ENCODE measurements at regions not wholly inside any gene's neighbourhood (a gene's known extent, or its start where the extent isn't known, plus 50 kb on each side); places are given as distances from the start of the nearest gene placed in this dataset.

DNA sequence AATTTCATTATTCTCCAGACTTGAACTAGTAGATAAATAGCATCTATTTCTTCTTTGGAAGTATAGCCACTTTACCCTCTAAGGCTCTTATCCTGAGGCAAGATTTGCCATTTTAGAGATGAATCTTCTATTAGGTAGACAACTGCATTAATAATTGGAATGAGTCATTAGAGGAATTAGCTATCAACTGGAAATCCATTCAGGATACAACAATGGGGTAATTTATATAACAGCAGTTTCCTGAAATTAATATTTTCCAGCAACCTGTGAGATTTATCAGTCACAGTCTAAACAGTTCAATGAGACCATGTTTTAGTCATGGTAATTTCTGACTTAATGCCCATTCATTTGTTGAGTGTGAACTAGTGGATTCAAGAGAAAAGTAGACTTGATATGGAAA, 928.6 kb upstream of the MBL2 start:
- Histone ChIP-seq H3K4me3 (ENCODE audit: insufficient read depth, low read length, poor library complexity, severe bottlenecking) (no peak overlapping the region), H3K36me3 (ENCODE audit: low read length) (no peaks in the 10 kb centered on the region), H3F3A (ENCODE audit: insufficient read depth) (no peaks in the 10 kb centered on the region), H3K79me2 (ENCODE audit: insufficient read depth, low read length) (no peaks in the 10 kb centered on the region), H3K9ac (ENCODE audit: low read length) (no peak overlapping the region), H3K9me2 (replicated peaks; ENCODE audit: insufficient read depth, low read length) (no peaks in the 10 kb centered on the region), H3K27ac (ENCODE audit: low read depth, low read length) (no peak overlapping the region), H3K27me3 (ENCODE audit: low read length) (no peaks in the 10 kb centered on the region), H4K20me1 (ENCODE audit: low read depth, low read length) (no peaks in the 10 kb centered on the region), H3K4me2 (ENCODE audit: low read depth, low read length, poor library complexity, severe bottlenecking) (no peak overlapping the region), H3K9me3 (ENCODE audit: insufficient read depth, low read length) (no peaks in the 10 kb centered on the region), H2AFZ (ENCODE audit: low read depth, low read length, severe bottlenecking) (no peak overlapping the region)
- TF ChIP-seq, protein P1, sequence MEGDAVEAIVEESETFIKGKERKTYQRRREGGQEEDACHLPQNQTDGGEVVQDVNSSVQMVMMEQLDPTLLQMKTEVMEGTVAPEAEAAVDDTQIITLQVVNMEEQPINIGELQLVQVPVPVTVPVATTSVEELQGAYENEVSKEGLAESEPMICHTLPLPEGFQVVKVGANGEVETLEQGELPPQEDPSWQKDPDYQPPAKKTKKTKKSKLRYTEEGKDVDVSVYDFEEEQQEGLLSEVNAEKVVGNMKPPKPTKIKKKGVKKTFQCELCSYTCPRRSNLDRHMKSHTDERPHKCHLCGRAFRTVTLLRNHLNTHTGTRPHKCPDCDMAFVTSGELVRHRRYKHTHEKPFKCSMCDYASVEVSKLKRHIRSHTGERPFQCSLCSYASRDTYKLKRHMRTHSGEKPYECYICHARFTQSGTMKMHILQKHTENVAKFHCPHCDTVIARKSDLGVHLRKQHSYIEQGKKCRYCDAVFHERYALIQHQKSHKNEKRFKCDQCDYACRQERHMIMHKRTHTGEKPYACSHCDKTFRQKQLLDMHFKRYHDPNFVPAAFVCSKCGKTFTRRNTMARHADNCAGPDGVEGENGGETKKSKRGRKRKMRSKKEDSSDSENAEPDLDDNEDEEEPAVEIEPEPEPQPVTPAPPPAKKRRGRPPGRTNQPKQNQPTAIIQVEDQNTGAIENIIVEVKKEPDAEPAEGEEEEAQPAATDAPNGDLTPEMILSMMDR (IDR thresholded peaks at IDR 0.05; ENCODE audit: insufficient read depth, low read length, poor library complexity, severe bottlenecking): no peak
- TF ChIP-seq EZH2phosphoT487 (conservative IDR thresholded peaks at IDR 0.05; ENCODE audit: low read length): no peak

DNA sequence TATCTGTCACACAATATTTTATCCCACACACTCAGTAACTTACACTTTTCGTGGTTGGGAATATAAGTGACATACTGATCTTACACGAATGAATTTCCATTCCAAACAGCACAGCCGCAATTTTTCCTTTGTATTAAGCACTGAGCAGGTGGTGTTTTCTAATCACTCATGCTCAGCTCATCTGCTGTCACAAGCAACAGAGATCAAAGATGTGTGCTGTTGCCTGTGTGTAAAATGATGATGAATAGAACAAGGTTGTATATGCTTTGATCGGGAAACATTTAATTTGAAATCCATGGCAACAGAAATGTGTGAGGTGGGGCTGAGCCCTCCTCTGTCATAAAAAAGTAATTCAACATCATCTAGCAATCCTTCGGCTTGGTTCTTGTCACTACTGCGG, 927.7 kb upstream of the MBL2 start:
- H3K4me2 ChIP-seq (ENCODE audit: low read depth, low read length, poor library complexity, severe bottlenecking): no peak overlapping the region
- H3K79me2 ChIP-seq (ENCODE audit: insufficient read depth, low read length): no peaks in the 10 kb centered on the region
- H3K9me2 ChIP-seq (replicated peaks; ENCODE audit: insufficient read depth, low read length): no peaks in the 10 kb centered on the region
- H3K27ac ChIP-seq (ENCODE audit: low read depth, low read length): no peak overlapping the region
- H3K9ac ChIP-seq (ENCODE audit: low read length): no peak overlapping the region
- H4K20me1 ChIP-seq (ENCODE audit: low read depth, low read length): no peaks in the 10 kb centered on the region
- H3F3A ChIP-seq (ENCODE audit: insufficient read depth): no peaks in the 10 kb centered on the region
- H3K27me3 ChIP-seq (ENCODE audit: low read length): no peaks in the 10 kb centered on the region
- H3K9me3 ChIP-seq (ENCODE audit: insufficient read depth, low read length): no peaks in the 10 kb centered on the region
- TF ChIP-seq EZH2phosphoT487 (conservative IDR thresholded peaks at IDR 0.05; ENCODE audit: low read length): no peak
- TF ChIP-seq, protein P1 (IDR thresholded peaks at IDR 0.05; ENCODE audit: insufficient read depth, low read length, poor library complexity, severe bottlenecking): no peak
- H2AFZ ChIP-seq (ENCODE audit: low read depth, low read length, severe bottlenecking): no peak overlapping the region
- no peak overlapping the region for H3K4me3 ChIP-seq (ENCODE audit: insufficient read depth, low read length, poor library complexity, severe bottlenecking)
- no peaks in the 10 kb centered on the region for H3K36me3 ChIP-seq (ENCODE audit: low read length)

DNA sequence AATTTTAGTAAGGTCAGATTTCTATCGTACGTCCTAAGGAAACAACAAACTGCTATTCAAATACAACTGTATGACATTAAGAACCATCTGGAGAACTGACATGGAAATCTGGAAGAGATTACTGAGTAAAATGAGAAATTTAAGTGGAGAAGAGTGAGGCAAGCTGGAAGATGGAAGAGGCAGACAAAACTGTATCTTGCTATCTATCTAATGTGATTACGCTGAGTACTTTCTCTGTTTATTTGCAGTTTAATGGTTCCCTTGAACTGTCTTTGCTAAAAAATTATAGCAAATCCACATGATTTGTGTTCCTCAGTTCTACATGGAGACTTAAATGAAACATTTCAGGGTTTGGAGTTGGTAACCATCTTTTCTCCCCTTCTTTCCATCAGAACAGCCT, 927.1 kb upstream of the MBL2 start:
- Histone ChIP-seq H3K79me2 (ENCODE audit: insufficient read depth, low read length) (no peaks in the 10 kb centered on the region), H3K27me3 (ENCODE audit: low read length) (no peaks in the 10 kb centered on the region), H2AFZ (ENCODE audit: low read depth, low read length, severe bottlenecking) (no peak overlapping the region), H3K36me3 (ENCODE audit: low read length) (no peaks in the 10 kb centered on the region), H3K4me2 (ENCODE audit: low read depth, low read length, poor library complexity, severe bottlenecking) (no peak overlapping the region), H3K9ac (ENCODE audit: low read length) (no peak overlapping the region), H3K9me2 (replicated peaks; ENCODE audit: insufficient read depth, low read length) (no peaks in the 10 kb centered on the region), H3K4me3 (ENCODE audit: insufficient read depth, low read length, poor library complexity, severe bottlenecking) (no peak overlapping the region), H3K9me3 (ENCODE audit: insufficient read depth, low read length) (no peaks in the 10 kb centered on the region), H4K20me1 (ENCODE audit: low read depth, low read length) (no peaks in the 10 kb centered on the region), H3F3A (ENCODE audit: insufficient read depth) (no peaks in the 10 kb centered on the region), H3K27ac (ENCODE audit: low read depth, low read length) (no peak overlapping the region)
- TF ChIP-seq EZH2phosphoT487 (conservative IDR thresholded peaks at IDR 0.05; ENCODE audit: low read length): no peak
- TF ChIP-seq, protein P1 (IDR thresholded peaks at IDR 0.05; ENCODE audit: insufficient read depth, low read length, poor library complexity, severe bottlenecking): no peak

DNA sequence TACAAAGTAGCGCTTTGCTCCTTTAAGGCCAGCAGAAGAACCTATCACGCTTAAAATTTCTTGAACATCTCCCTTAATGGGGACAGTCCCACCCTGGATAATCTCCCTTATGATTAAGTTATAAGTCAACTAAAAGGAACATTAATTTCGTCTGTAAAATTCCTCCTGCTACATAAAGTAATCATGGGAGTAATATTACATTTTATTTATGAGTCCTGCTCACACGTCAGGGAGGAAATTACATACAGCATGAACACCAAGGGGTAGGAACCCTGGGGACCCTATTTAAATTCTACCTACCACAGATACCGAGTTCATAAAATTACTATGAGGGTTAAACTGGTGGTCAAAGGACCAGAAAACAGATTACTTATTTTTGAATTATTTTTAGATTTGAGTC, 926.6 kb upstream of the MBL2 start:
- H3K4me3 ChIP-seq (ENCODE audit: insufficient read depth, low read length, poor library complexity, severe bottlenecking): no peak overlapping the region
- no peaks in the 10 kb centered on the region for H3K79me2 ChIP-seq (ENCODE audit: insufficient read depth, low read length)
- no peaks in the 10 kb centered on the region for H3K27me3 ChIP-seq (ENCODE audit: low read length)
- H4K20me1 ChIP-seq (ENCODE audit: low read depth, low read length): no peaks in the 10 kb centered on the region
- no peaks in the 10 kb centered on the region for H3K9me2 ChIP-seq (replicated peaks; ENCODE audit: insufficient read depth, low read length)
- no peak overlapping the region for H2AFZ ChIP-seq (ENCODE audit: low read depth, low read length, severe bottlenecking)
- no peaks in the 10 kb centered on the region for H3K36me3 ChIP-seq (ENCODE audit: low read length)
- no peak overlapping the region for H3K27ac ChIP-seq (ENCODE audit: low read depth, low read length)
- H3F3A ChIP-seq (ENCODE audit: insufficient read depth): no peaks in the 10 kb centered on the region
- no peak for TF ChIP-seq EZH2phosphoT487 (conservative IDR thresholded peaks at IDR 0.05; ENCODE audit: low read length)
- TF ChIP-seq, protein P1 (IDR thresholded peaks at IDR 0.05; ENCODE audit: insufficient read depth, low read length, poor library complexity, severe bottlenecking): no peak
- H3K4me2 ChIP-seq (ENCODE audit: low read depth, low read length, poor library complexity, severe bottlenecking): no peak overlapping the region
- no peaks in the 10 kb centered on the region for H3K9me3 ChIP-seq (ENCODE audit: insufficient read depth, low read length)
- H3K9ac ChIP-seq (ENCODE audit: low read length): no peak overlapping the region

Data from SU-DHL-6 (cell line).